ENCODE measurements at regions not wholly inside any gene's neighbourhood (a gene's known extent, or its start where the extent isn't known, plus 50 kb on each side); places are given as distances from the start of the nearest gene placed in this dataset.

DNA sequence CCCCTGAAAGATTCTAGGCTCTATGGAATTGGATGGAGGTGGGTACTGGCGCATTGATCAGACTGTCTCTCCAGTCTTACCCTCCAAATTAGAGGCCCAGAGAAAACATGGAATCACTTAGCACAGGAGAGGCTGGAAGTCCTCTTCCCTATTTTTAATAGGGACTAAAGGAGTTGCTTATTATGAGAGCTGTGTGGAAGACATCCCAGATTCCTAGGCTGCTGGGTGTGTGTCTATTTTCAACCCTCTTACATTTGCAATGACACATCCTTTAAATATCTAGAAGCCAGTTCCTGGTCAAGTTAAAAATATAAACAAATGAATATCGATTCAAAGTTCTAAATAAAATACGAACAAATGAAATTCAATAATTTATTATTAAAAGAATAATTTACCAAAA, 58.3 kb upstream of the ARID2 start:
- TF ChIP-seq GATA3 (IDR thresholded peaks at IDR 0.05; ENCODE audit: low read depth, low read length): no peak
- TF ChIP-seq GATA2 (IDR thresholded peaks at IDR 0.05; ENCODE audit: low read depth, low read length): no peak
